A673 (cell line): ENCODE measurements at regions not wholly inside any gene's neighbourhood (a gene's known extent, or its start where the extent isn't known, plus 50 kb on each side); places are given as distances from the start of the nearest gene placed in this dataset.

Experiments
- BruUV-seq: library from RNA; stranded (reverse); fragments of 400-500 nt; replicated peaks from 2 replicates; lab custom pipeline; 2021; lab: Mats Ljungman, UMichigan
- CTCF ChIA-PET: fragments of 300-600 bp; sonication (Branson Sonifier 250); formaldehyde crosslinking; loops from one replicate; lab custom pipeline; 2022; ENCODE audit warnings: antibody characterized with exemption; lab: Charles Lee
- POLR2A ChIA-PET: fragments of 300-600 bp; sonication (Branson Sonifier 250); formaldehyde crosslinking; loops from one replicate; lab custom pipeline; 2022; ENCODE audit warnings: antibody characterized with exemption; ENCODE audit not compliant: low non-redundant PET; lab: Charles Lee
- DNase-seq: peaks from one replicate; pipeline ENCODE4 v3.0.0-alpha.2; 2015; ENCODE audit warnings: low spot score
- H3K27ac ChIP-seq: fragments of 200-600 bp; sonication (generic); 2 replicates; pipeline ENCODE4 v1.5.1; 2016; ENCODE audit warnings: mixed run types, low read depth, mild to moderate bottlenecking, mixed read lengths, antibody characterized with exemption, low read length; ENCODE audit not compliant: poor library complexity, severe bottlenecking
- H3K27me3 ChIP-seq: fragments of 200-600 bp; sonication (generic); replicated peaks from 2 replicates; pipeline ENCODE4 v1.6.1; 2017; ENCODE audit warnings: mixed run types, low read depth, mild to moderate bottlenecking, mixed read lengths, antibody characterized with exemption, low read length; ENCODE audit not compliant: insufficient read depth, poor library complexity
- H3K36me3 ChIP-seq: fragments of 200-600 bp; sonication (generic); 2 replicates; pipeline ENCODE4 v1.6.1; 2016; ENCODE audit warnings: mixed run types, mild to moderate bottlenecking, mixed read lengths, antibody characterized with exemption, low read length; ENCODE audit not compliant: insufficient read depth, poor library complexity, severe bottlenecking
- H3K4me1 ChIP-seq: fragments of 200-600 bp; sonication (generic); 2 replicates; pipeline ENCODE4 v1.6.1; 2017; ENCODE audit warnings: mixed run types, mild to moderate bottlenecking, mixed read lengths, antibody characterized with exemption, low read length; ENCODE audit not compliant: insufficient read depth, poor library complexity, severe bottlenecking
- H3K4me3 ChIP-seq: fragments of 200-600 bp; sonication (generic); 2 replicates; pipeline ENCODE4 v1.5.1; 2016; ENCODE audit warnings: low read depth, mixed run types, mild to moderate bottlenecking, mixed read lengths, low read length; ENCODE audit not compliant: poor library complexity, severe bottlenecking
- H3K9me3 ChIP-seq: fragments of 200-600 bp; sonication (generic); 2 replicates; pipeline ENCODE4 v1.6.1; 2016; ENCODE audit warnings: mixed run types, low read depth, mild to moderate bottlenecking, mixed read lengths, antibody characterized with exemption, low read length; ENCODE audit not compliant: poor library complexity, severe bottlenecking
- CTCF ChIP-seq: fragments of 300-800, 200-600 bp; sonication (generic); conservative IDR thresholded peaks from 2 replicates; pipeline ENCODE4 v1.5.1; 2017; ENCODE audit warnings: low read depth, mild to moderate bottlenecking, antibody characterized with exemption, low read length, moderate library complexity, mixed read lengths
- EZH2 ChIP-seq: fragments of 200-600 bp; sonication (generic); IDR thresholded peaks from 2 replicates; pipeline ENCODE4 v1.6.1; 2017; ENCODE audit warnings: borderline replicate concordance, low read depth, mild to moderate bottlenecking, mixed read lengths, antibody characterized with exemption, low read length; ENCODE audit not compliant: poor library complexity, severe bottlenecking
- intact Hi-C: fragments of 100-400 bp; cut with micrococcal nuclease; formaldehyde crosslinking; loops from one replicate; pipeline ENCODE4 v1.10.0; 2022; ENCODE audit not compliant: unreplicated experiment

GRCh38 chr22:49289822-49290679, 537.6 kb downstream of the BRD1 start:
- no peak overlapping the region for H3K27ac ChIP-seq
- TF ChIP-seq CTCF (no peak), EZH2 (no peak)
- intact Hi-C loops: no loop called here
- no peaks in the 10 kb centered on the region for H3K4me1 ChIP-seq
- H3K4me3 ChIP-seq: no peak overlapping the region
- peaks cover 5% of the 10 kb centered on the region for H3K9me3 ChIP-seq
- CTCF ChIA-PET: no interaction called here
- no TSS peak for BruUV-seq
- POLR2A ChIA-PET: no interaction called here
- peaks cover 2% of the 10 kb centered on the region for H3K27me3 ChIP-seq
- H3K36me3 ChIP-seq: no peaks in the 10 kb centered on the region
- no peak for DNase-seq

- Histone ChIP-seq H3K27ac (no peak overlapping the region), H3K27me3 (peaks cover 28% of the 10 kb centered on the region), H3K9me3 (no peaks in the 10 kb centered on the region), H3K4me3 (no peak overlapping the region), H3K4me1 (no peaks in the 10 kb centered on the region), H3K36me3 (no peaks in the 10 kb centered on the region)
- ChIA-PET POLR2A (no interaction called here), CTCF (no interaction called here)
- TF ChIP-seq EZH2 (no peak), CTCF (no peak)
- DNase-seq: no peak
- intact Hi-C loops: no loop called here
- no TSS peak for BruUV-seq
Measured at GRCh38 chr22:49286181-49286760, 541.4 kb downstream of the BRD1 start.

- TF ChIP-seq CTCF (no peak), EZH2 (no peak)
- no peaks in the 10 kb centered on the region for H3K36me3 ChIP-seq
- H3K27ac ChIP-seq: no peak overlapping the region
- no TSS peak for BruUV-seq
- no peak overlapping the region for H3K4me3 ChIP-seq
- peaks cover 38% of the 10 kb centered on the region for H3K27me3 ChIP-seq
- intact Hi-C loops: no loop called here
- no peaks in the 10 kb centered on the region for H3K4me1 ChIP-seq
- CTCF ChIA-PET: no interaction called here
- POLR2A ChIA-PET: no interaction called here
- no peaks in the 10 kb centered on the region for H3K9me3 ChIP-seq
- DNase-seq: no peak
Measured at GRCh38 chr22:49284931-49285330, 542.7 kb downstream of the BRD1 start.
